ENCODE measurements at regions not wholly inside any gene's neighbourhood (a gene's known extent, or its start where the extent isn't known, plus 50 kb on each side); places are given as distances from the start of the nearest gene placed in this dataset.
"Not testable (repeated sequence)": the region's sequence is repeated elsewhere in the genome, so short reads cannot be mapped to it uniquely, and the experiment has no call there.

- DNase-seq (no peak), ATAC-seq (peak; percentile 54)
- Histone ChIP-seq H3K27me3 (no peaks in the 10 kb centered on the region), H3K4me3 (no peak overlapping the region), H3K9me3 (no peaks in the 10 kb centered on the region), H3K27ac (no peak overlapping the region), H3K4me1 (no peaks in the 10 kb centered on the region), H3K36me3 (no peaks in the 10 kb centered on the region)
- no peak for TF ChIP-seq CTCF (IDR thresholded peaks at IDR 0.05)
- intact Hi-C loops (cut with DNase I), result no loop called here
Observed at GRCh38 chr6:15907914-15908518, 220.9 kb upstream of the MYLIP start.

- H3K9me3 ChIP-seq; H3K27me3 ChIP-seq; H3K4me3 ChIP-seq; H3K4me1 ChIP-seq; H3K36me3 ChIP-seq; intact Hi-C loops (cut with DNase I); ATAC-seq; H3K27ac ChIP-seq; DNase-seq: not testable (repeated sequence)
Observed at GRCh38 chr6:15907220-15907913, 221.5 kb upstream of the MYLIP start.

GRCh38 chr6:15906420-15907016 lies 222.4 kb upstream of the MYLIP start:
- no peaks in the 10 kb centered on the region for H3K27me3 ChIP-seq
- H3K9me3 ChIP-seq, result no peaks in the 10 kb centered on the region
- DNase-seq, result no peak
- no peaks in the 10 kb centered on the region for H3K36me3 ChIP-seq
- intact Hi-C loops (cut with DNase I), result no loop called here
- no peak for TF ChIP-seq CTCF (IDR thresholded peaks at IDR 0.05)
- ATAC-seq, result no peak
- no peaks in the 10 kb centered on the region for H3K4me1 ChIP-seq
- H3K4me3 ChIP-seq, result no peak overlapping the region
- H3K27ac ChIP-seq, result no peak overlapping the region

- H3K4me3 ChIP-seq, result no peak overlapping the region
- no peaks in the 10 kb centered on the region for H3K4me1 ChIP-seq
- intact Hi-C loops (cut with DNase I), result no loop called here
- no peaks in the 10 kb centered on the region for H3K9me3 ChIP-seq
- TF ChIP-seq CTCF (IDR thresholded peaks at IDR 0.05), result no peak
- DNase-seq, result no peak
- no peaks in the 10 kb centered on the region for H3K36me3 ChIP-seq
- no peak overlapping the region for H3K27ac ChIP-seq
- no peaks in the 10 kb centered on the region for H3K27me3 ChIP-seq
- peak; percentile 59 for ATAC-seq
Observed at GRCh38 chr6:15905488-15906419, 223.1 kb upstream of the MYLIP start.

GRCh38 chr6:15904651-15905376 lies 224.1 kb upstream of the MYLIP start:
- Histone ChIP-seq H3K36me3 (no peaks in the 10 kb centered on the region), H3K4me1 (no peaks in the 10 kb centered on the region), H3K27me3 (no peaks in the 10 kb centered on the region), H3K4me3 (no peak overlapping the region), H3K27ac (no peak overlapping the region), H3K9me3 (no peaks in the 10 kb centered on the region)
- no peak for ATAC-seq
- intact Hi-C loops (cut with DNase I), result no loop called here
- no peak for TF ChIP-seq CTCF (IDR thresholded peaks at IDR 0.05)
- no peak for DNase-seq
